MM.1S (cell line): ENCODE measurements at regions not wholly inside any gene's neighbourhood (a gene's known extent, or its start where the extent isn't known, plus 50 kb on each side); places are given as distances from the start of the nearest gene placed in this dataset.

ENCODE experiments used
- DNase-seq: peaks from one replicate; pipeline ENCODE4 v3.0.0-alpha.2; 2015
- H2AFZ ChIP-seq: fragments of 300-600 bp; sonication (generic); 2 replicates; pipeline ENCODE4 v1.6.0; 2016; ENCODE audit warnings: antibody characterized with exemption, low read length
- H3F3A ChIP-seq: fragments of 300-600 bp; sonication (generic); 2 replicates; pipeline ENCODE4 v1.6.1; 2016; ENCODE audit warnings: mild to moderate bottlenecking, antibody characterized with exemption, low read length, moderate library complexity, mixed read lengths; ENCODE audit not compliant: insufficient read depth
- H3K27ac ChIP-seq: fragments of 300-600 bp; sonication (generic); 2 replicates; pipeline ENCODE4 v1.5.1; 2016; ENCODE audit warnings: mild to moderate bottlenecking, low read length
- H3K27me3 ChIP-seq: fragments of 300-600 bp; sonication (generic); replicated peaks from 2 replicates; pipeline ENCODE4 v1.6.0; 2016; ENCODE audit warnings: low read length; ENCODE audit not compliant: insufficient read depth
- H3K36me3 ChIP-seq: fragments of 300-600 bp; sonication (generic); replicated peaks from 2 replicates; pipeline ENCODE4 v1.6.1; 2016; ENCODE audit warnings: mild to moderate bottlenecking, low read length, mixed read lengths; ENCODE audit not compliant: insufficient read depth
- H3K4me1 ChIP-seq: fragments of 300-600 bp; sonication (generic); 2 replicates; pipeline ENCODE4 v1.6.1; 2016; ENCODE audit warnings: low read length, mixed read lengths
- H3K4me2 ChIP-seq: fragments of 300-600 bp; sonication (generic); 2 replicates; pipeline ENCODE4 v1.6.0; 2016; ENCODE audit warnings: low read depth, low read length
- H3K4me3 ChIP-seq: fragments of 300-600 bp; sonication (generic); 2 replicates; pipeline ENCODE4 v1.5.1; 2016; ENCODE audit warnings: low read length, mixed read lengths
- H3K79me2 ChIP-seq: fragments of 300-600 bp; sonication (generic); 2 replicates; pipeline ENCODE4 v1.6.1; 2016; ENCODE audit warnings: mixed run types, low read length, mixed read lengths
- H3K9ac ChIP-seq: fragments of 300-600 bp; sonication (generic); 2 replicates; pipeline ENCODE4 v1.6.1; 2016; ENCODE audit warnings: low read length, mixed read lengths
- H3K9me2 ChIP-seq: fragments of 300-600 bp; sonication (generic); replicated peaks from 2 replicates; pipeline ENCODE4 v1.6.1; 2016; ENCODE audit warnings: mild to moderate bottlenecking, low read length, mixed read lengths; ENCODE audit not compliant: insufficient read depth
- H3K9me3 ChIP-seq: fragments of 300-600 bp; sonication (generic); replicated peaks from 2 replicates; pipeline ENCODE4 v1.6.1; 2016; ENCODE audit warnings: mild to moderate bottlenecking, low read length, mixed read lengths; ENCODE audit not compliant: insufficient read depth
- H4K20me1 ChIP-seq: fragments of 300-600 bp; sonication (generic); 2 replicates; pipeline ENCODE4 v1.6.1; 2016; ENCODE audit warnings: mild to moderate bottlenecking, low read length, moderate library complexity, mixed read lengths; ENCODE audit not compliant: insufficient read depth
- CTCF ChIP-seq: fragments of 300-600 bp; sonication (generic); IDR thresholded peaks from 2 replicates; pipeline ENCODE4 v1.5.1; 2016; ENCODE audit warnings: antibody characterized with exemption, low read length, mixed read lengths
- EZH2 ChIP-seq: fragments of 300-600 bp; sonication (generic); optimal IDR thresholded peaks from 2 replicates; pipeline ENCODE3; 2017; ENCODE audit warnings: low read depth, mild to moderate bottlenecking, antibody characterized with exemption, low read length, mixed read lengths
- EZH2phosphoT487 ChIP-seq: fragments of 300-600 bp; sonication (generic); IDR thresholded peaks from 2 replicates; pipeline ENCODE4 v1.6.1; 2018; ENCODE audit warnings: antibody characterized with exemption, low read length

DNA sequence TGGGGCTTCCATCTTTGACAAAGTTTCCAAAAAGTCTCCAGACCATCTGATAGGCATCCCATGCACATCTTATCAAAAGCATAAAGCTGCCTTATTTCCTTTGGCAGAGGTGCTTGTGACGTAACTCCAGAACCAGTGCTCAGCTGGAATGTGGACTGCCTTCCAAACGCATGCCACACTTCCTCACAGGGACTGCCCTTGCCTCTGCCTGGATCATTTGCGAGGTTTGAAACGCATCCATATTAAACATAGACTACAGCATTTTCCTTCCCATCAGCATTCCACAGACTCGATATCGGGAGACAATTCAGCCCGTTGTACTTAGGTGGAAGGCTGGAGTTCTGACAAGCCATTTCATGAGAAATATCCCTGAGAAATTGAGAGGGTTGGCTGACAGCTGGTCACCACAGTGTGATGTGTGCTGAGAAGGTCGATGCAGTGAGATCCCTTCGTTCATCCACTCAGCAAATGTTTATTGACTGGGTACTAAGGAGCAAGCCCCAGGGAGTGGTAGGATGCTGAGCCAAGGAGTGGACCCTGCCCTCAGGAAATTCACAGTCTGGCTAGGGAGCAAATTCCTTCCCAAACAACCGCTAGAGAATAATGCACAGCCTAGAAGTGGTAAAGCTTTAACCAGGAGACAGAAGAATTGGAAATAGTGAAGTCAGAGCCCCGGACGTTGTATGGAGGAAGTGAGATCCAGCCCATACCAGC lies 376.0 kb downstream of the BCOR start:
- H3K9me2 ChIP-seq, result no peaks in the 10 kb centered on the region
- TF ChIP-seq CTCF, result no peak
- no peak for TF ChIP-seq EZH2
- no peak for TF ChIP-seq EZH2phosphoT487
- H3K9ac ChIP-seq, result no peak overlapping the region
- H3K36me3 ChIP-seq, result no peaks in the 10 kb centered on the region
- no peak overlapping the region for H3K4me2 ChIP-seq
- H3K27me3 ChIP-seq, result no peaks in the 10 kb centered on the region
- no peak overlapping the region for H3K27ac ChIP-seq
- no peaks in the 10 kb centered on the region for H3K9me3 ChIP-seq
- H3K79me2 ChIP-seq, result no peaks in the 10 kb centered on the region
- DNase-seq, result no peak
- no peak overlapping the region for H2AFZ ChIP-seq
- no peak overlapping the region for H3K4me3 ChIP-seq
- H3F3A ChIP-seq, result no peaks in the 10 kb centered on the region
- no peaks in the 10 kb centered on the region for H3K4me1 ChIP-seq
- no peaks in the 10 kb centered on the region for H4K20me1 ChIP-seq

DNA sequence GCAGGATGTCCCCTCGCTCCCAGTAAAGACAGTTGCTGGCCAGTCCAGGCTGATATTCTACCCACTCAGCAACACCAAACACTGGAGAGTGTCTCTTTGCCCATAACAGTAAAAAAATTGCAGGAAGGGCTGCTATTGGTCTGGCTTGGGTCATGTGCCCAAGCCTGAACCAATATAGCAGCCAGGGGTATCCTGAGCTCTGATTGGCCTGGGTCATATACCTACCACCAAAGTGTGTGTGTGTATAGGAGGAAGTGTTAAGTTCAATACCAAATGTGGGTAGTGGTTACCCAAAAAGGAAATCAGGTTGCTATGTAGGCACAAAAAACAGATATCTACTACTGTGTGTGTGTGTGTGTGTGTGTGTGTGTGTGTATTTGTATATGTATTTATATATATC lies 373.2 kb downstream of the BCOR start:
- TF ChIP-seq EZH2phosphoT487 (no peak), CTCF (no peak), EZH2 (no peak)
- H3K36me3 ChIP-seq, result no peaks in the 10 kb centered on the region
- H3K79me2 ChIP-seq, result no peaks in the 10 kb centered on the region
- no peaks in the 10 kb centered on the region for H3K9me3 ChIP-seq
- no peak overlapping the region for H2AFZ ChIP-seq
- no peak overlapping the region for H3K4me3 ChIP-seq
- H3K9me2 ChIP-seq, result no peaks in the 10 kb centered on the region
- DNase-seq, result no peak
- no peak overlapping the region for H3K4me2 ChIP-seq
- no peaks in the 10 kb centered on the region for H3F3A ChIP-seq
- no peak overlapping the region for H3K9ac ChIP-seq
- H3K4me1 ChIP-seq, result no peaks in the 10 kb centered on the region
- no peak overlapping the region for H3K27ac ChIP-seq
- H4K20me1 ChIP-seq, result no peaks in the 10 kb centered on the region
- no peaks in the 10 kb centered on the region for H3K27me3 ChIP-seq

DNA sequence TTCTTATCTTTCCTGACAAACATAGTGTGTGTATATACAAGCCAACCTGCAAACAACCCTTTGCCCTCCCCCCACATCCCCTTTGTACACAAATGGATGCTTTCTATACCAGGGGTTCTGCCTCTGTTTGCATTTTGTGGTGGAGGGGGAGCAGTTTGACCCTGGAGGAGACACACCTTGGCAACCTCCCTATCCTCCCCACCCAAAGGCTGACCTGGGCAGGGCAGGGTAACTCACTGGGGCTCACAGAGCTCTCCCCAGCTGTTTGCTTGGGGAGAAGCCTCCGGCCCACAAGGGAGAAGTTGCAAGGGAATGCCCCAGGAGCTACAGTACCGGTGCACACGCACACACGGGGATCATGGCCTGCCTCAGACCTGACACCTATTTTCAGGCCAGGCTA lies 372.6 kb downstream of the BCOR start:
- Histone ChIP-seq H3K4me1 (no peaks in the 10 kb centered on the region), H3K36me3 (no peaks in the 10 kb centered on the region), H2AFZ (no peak overlapping the region), H3K9ac (no peak overlapping the region), H3K4me2 (no peak overlapping the region), H3K9me3 (no peaks in the 10 kb centered on the region), H3K4me3 (no peak overlapping the region), H4K20me1 (no peaks in the 10 kb centered on the region), H3K79me2 (no peaks in the 10 kb centered on the region), H3K27ac (no peak overlapping the region), H3F3A (no peaks in the 10 kb centered on the region), H3K9me2 (no peaks in the 10 kb centered on the region), H3K27me3 (no peaks in the 10 kb centered on the region)
- TF ChIP-seq CTCF (no peak), EZH2phosphoT487 (no peak), EZH2 (no peak)
- DNase-seq, result no peak
